Lower leg skin (tissue), 3 donors: ENCODE measurements at regions not wholly inside any gene's neighbourhood (a gene's known extent, or its start where the extent isn't known, plus 50 kb on each side); places are given as distances from the start of the nearest gene placed in this dataset.

Experiments used
- CTCF ChIP-seq, 3 donors: fragments of 450-650 bp; IDR thresholded peaks; one replicate each; pipeline ENCODE4 v1.5.1; 2016; ENCODE audit warnings: antibody characterized with exemption in 3 of 3, mild to moderate bottlenecking in 3 of 3, moderate library complexity in 2 of 3
- POLR2A ChIP-seq, 2 donors: fragments of 450-650 bp; IDR thresholded peaks; one replicate each; pipeline ENCODE4 v1.6.1; 2016 to 2017; ENCODE audit warnings: antibody characterized with exemption in 2 of 2, mild to moderate bottlenecking in 1 of 2, moderate library complexity in 1 of 2

GRCh38 chr16:6884002-6884401 lies 448.6 kb upstream of the RBFOX1 start:
- TF ChIP-seq CTCF (IDR thresholded peaks at IDR 0.05) (no peak), POLR2A (IDR thresholded peaks at IDR 0.05) (no peak)
